ENCODE measurements at regions not wholly inside any gene's neighbourhood (a gene's known extent, or its start where the extent isn't known, plus 50 kb on each side); places are given as distances from the start of the nearest gene placed in this dataset.

DNA sequence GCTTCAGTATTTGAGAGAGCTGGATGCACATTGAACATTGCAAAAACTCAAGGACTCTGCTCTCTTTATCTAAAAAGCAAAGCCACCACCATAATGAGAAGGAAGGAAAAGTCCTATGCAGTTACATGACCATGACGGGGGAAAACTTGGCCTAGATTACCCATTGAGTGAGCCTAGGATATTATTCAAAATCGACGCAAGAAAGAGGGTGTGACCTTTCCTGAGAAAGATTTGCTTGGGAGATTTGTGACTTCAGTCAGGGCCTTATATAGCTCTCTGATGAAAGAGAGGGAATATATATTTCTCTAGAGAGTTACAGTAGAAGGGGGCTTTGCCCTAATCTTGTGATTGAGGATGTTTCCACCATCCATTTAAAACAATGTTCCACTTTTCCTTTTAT lies 153.0 kb upstream of the DPYD start:
- TF ChIP-seq, protein P1, sequence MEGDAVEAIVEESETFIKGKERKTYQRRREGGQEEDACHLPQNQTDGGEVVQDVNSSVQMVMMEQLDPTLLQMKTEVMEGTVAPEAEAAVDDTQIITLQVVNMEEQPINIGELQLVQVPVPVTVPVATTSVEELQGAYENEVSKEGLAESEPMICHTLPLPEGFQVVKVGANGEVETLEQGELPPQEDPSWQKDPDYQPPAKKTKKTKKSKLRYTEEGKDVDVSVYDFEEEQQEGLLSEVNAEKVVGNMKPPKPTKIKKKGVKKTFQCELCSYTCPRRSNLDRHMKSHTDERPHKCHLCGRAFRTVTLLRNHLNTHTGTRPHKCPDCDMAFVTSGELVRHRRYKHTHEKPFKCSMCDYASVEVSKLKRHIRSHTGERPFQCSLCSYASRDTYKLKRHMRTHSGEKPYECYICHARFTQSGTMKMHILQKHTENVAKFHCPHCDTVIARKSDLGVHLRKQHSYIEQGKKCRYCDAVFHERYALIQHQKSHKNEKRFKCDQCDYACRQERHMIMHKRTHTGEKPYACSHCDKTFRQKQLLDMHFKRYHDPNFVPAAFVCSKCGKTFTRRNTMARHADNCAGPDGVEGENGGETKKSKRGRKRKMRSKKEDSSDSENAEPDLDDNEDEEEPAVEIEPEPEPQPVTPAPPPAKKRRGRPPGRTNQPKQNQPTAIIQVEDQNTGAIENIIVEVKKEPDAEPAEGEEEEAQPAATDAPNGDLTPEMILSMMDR (IDR thresholded peaks at IDR 0.05; ENCODE audit: low read depth, low read length, poor library complexity, severe bottlenecking) = no peak
- TF ChIP-seq EZH2phosphoT487 (IDR thresholded peaks at IDR 0.05; ENCODE audit: borderline replicate concordance, low read length) = no peak

Measured in DOHH2 (cell line).